ENCODE measurements at regions not wholly inside any gene's neighbourhood (a gene's known extent, or its start where the extent isn't known, plus 50 kb on each side); places are given as distances from the start of the nearest gene placed in this dataset.
A peak's percentile ranks its signal among the peaks of the same experiment; 100 is the strongest.

DNA sequence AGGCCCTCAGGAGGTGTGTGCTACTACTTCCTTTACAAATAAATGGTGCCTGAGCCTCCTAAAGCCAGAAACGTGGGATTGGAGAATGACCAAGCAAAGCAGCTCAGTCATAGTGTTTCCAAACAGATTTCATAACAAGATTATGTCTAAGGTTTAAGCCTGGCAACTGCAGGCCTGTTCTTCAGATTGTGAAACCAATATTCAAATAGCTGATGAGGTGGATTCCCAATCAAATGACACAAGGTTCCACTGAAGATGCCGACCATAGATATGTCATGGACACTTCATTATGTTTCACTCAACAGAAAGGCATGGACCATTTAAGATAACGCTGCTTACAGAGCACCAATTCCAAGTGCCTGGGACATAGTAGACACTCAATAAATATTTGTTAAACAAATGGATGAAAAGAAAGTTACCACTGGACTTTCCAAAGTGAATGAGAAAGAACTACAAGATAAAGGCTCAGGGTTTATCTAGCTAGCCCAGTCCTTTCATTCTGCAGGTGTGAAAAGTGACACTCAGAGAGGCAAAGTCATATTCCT lies 189.5 kb downstream of the ACTL7B start:
- DNase-seq (ENCODE audit: low read depth): peak; percentile 84
- no peak overlapping the region for H3K4me3 ChIP-seq (ENCODE audit: low read depth, low read length)
- FAIRE-seq: peak; percentile 83
- no peaks in the 10 kb centered on the region for H3K36me3 ChIP-seq (ENCODE audit: control insufficient read depth, insufficient read depth, low read length)
- H3K27me3 ChIP-seq (ENCODE audit: control insufficient read depth, insufficient read depth, low read length): no peaks in the 10 kb centered on the region
- TF ChIP-seq, protein P1, sequence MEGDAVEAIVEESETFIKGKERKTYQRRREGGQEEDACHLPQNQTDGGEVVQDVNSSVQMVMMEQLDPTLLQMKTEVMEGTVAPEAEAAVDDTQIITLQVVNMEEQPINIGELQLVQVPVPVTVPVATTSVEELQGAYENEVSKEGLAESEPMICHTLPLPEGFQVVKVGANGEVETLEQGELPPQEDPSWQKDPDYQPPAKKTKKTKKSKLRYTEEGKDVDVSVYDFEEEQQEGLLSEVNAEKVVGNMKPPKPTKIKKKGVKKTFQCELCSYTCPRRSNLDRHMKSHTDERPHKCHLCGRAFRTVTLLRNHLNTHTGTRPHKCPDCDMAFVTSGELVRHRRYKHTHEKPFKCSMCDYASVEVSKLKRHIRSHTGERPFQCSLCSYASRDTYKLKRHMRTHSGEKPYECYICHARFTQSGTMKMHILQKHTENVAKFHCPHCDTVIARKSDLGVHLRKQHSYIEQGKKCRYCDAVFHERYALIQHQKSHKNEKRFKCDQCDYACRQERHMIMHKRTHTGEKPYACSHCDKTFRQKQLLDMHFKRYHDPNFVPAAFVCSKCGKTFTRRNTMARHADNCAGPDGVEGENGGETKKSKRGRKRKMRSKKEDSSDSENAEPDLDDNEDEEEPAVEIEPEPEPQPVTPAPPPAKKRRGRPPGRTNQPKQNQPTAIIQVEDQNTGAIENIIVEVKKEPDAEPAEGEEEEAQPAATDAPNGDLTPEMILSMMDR (IDR thresholded peaks at IDR 0.05; ENCODE audit: insufficient read depth, low read length, severe bottlenecking): no peak

DNA sequence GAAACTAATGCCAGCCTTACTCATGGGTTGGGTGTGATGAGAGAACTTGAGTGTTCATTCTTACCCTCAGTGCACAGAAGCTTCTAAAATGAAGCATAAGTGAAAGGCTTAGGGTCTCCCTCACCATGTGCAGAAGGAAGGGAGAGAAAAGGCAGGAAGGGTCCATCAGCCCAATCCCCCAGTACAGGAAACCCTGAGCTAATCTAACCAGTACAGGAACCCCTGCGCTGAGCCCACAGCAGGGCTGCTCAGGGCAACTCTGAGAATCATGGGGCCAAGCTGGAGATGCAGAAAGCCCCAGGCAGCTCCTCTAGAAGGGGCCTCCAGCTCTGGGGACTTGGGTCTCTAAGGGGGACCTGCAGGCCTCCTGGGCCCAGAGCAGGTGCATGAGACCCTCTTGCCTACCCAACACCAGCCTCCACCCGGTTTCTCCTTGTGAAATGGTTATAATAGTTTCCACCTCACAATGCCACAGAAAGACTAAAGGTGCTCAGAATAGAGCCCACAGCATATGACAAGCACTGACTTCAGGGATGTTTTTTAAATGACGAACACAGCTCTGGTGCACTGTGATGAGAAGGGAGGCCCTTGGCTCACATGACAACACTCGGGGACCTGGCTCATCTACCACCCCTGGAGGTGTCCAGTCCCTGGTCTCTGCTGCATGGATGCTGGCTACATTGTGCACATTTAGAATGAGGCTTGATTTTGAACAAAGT lies 190.1 kb downstream of the ACTL7B start:
- TF ChIP-seq, protein P1 (IDR thresholded peaks at IDR 0.05; ENCODE audit: insufficient read depth, low read length, severe bottlenecking): no peak
- no peak for DNase-seq (ENCODE audit: low read depth)
- H3K4me3 ChIP-seq (ENCODE audit: low read depth, low read length): no peak overlapping the region
- peak; percentile 13 for FAIRE-seq
- no peaks in the 10 kb centered on the region for H3K27me3 ChIP-seq (ENCODE audit: control insufficient read depth, insufficient read depth, low read length)
- H3K36me3 ChIP-seq (ENCODE audit: control insufficient read depth, insufficient read depth, low read length): no peaks in the 10 kb centered on the region

DNA sequence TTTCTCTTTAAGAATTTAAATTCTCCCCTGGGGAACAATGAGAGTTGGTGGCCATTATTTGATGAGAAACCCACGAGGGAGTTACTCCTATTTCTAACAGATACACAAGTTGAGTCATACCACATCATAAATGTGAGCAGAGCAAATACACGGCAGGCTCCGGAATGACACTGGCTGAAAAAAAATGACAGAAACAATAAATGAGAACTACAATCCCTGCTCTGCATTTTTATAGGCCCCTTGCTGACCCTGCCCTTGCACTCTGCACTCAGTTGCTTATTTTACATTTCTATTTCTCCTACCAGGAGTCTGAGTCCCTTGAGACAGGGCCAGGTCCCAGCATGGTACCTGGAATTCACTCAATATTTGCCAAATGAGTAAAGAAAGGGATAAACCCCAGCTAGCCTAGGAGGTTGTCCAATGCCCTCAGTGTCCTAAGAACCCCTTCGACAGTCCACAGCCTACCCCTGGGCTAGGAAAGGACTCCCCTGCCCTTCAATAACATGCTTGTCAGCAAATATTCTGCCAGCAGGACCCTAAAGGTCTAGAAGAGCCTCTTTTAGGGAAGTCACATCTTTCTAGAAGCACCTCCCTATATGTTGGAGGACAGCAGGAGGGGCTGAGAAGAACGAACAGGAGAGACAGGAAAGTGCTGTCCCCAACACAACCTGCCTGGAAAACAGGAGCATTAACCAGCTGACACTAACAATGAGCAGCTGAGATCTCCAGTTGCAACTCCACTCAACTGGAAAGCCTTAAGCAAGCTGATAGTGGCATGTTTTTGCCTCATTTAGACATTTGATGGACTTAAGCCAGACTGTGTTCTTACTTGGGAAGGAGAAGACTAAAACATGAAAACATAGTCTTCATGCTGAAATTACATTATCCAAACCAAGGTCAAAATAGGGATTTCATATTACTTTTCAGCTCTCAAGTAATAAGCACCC lies 191.2 kb downstream of the ACTL7B start:
- FAIRE-seq: peak; percentile 47
- no peaks in the 10 kb centered on the region for H3K36me3 ChIP-seq (ENCODE audit: control insufficient read depth, insufficient read depth, low read length)

DNA sequence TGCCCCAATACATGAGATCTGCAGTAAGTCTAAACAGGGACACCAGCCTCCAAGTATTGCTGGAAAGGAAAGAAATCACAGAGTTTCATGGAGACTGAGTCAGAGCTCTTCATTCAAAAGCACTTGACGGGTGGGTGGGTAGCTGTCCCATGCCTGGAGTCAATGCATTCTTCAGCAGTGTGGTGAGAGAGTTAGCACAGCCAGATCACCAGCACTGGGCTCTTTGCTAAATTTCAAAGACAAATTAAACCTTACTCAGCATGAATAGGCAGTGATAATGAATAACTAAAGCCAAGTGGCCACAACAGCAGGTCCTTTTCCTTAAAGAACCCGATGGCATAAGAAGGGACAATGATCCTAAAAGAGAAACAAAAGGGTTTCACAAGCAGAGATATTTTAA lies 192.4 kb downstream of the ACTL7B start:
- no peak overlapping the region for H3K4me3 ChIP-seq (ENCODE audit: low read depth, low read length)
- H3K36me3 ChIP-seq (ENCODE audit: control insufficient read depth, insufficient read depth, low read length): no peaks in the 10 kb centered on the region
- TF ChIP-seq, protein P1 (IDR thresholded peaks at IDR 0.05; ENCODE audit: insufficient read depth, low read length, severe bottlenecking): no peak
- no peaks in the 10 kb centered on the region for H3K27me3 ChIP-seq (ENCODE audit: control insufficient read depth, insufficient read depth, low read length)
- FAIRE-seq (no peak), DNase-seq (ENCODE audit: low read depth) (peak; percentile 28)

More for the DNA sequence above, 191.2 kb downstream of the ACTL7B start:
- peak; percentile 32 for DNase-seq (ENCODE audit: low read depth)
- Histone ChIP-seq H3K27me3 (ENCODE audit: control insufficient read depth, insufficient read depth, low read length) (no peaks in the 10 kb centered on the region), H3K4me3 (ENCODE audit: low read depth, low read length) (no peak overlapping the region)
- TF ChIP-seq, protein P1 (IDR thresholded peaks at IDR 0.05; ENCODE audit: insufficient read depth, low read length, severe bottlenecking): no peak

DNA sequence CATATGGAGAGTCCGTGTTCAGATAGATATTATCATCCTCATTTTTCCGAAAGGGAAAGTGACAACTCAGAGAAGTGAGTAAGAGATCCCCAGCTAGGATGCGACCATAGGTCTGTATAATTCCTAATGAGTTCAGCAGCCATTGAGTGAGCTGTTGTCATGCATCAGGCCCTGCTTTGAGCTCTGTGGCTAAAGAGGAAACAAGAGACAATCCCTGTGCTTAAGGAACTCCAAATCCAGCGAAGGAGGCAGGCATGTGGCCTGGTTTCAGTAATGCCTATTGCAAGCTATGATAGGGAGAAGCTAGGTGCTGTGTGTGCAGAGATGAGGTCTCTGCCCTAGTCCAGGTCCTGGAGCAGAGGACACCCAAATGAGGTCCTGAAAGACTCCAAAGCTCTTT lies 192.8 kb downstream of the ACTL7B start:
- Histone ChIP-seq H3K36me3 (ENCODE audit: control insufficient read depth, insufficient read depth, low read length) (no peaks in the 10 kb centered on the region), H3K27me3 (ENCODE audit: control insufficient read depth, insufficient read depth, low read length) (no peaks in the 10 kb centered on the region), H3K4me3 (ENCODE audit: low read depth, low read length) (no peak overlapping the region)
- no peak for FAIRE-seq
- DNase-seq (ENCODE audit: low read depth): no peak
- TF ChIP-seq, protein P1 (IDR thresholded peaks at IDR 0.05; ENCODE audit: insufficient read depth, low read length, severe bottlenecking): no peak

All from bronchial epithelial cell (primary cell).